ENCODE measurements at regions not wholly inside any gene's neighbourhood (a gene's known extent, or its start where the extent isn't known, plus 50 kb on each side); places are given as distances from the start of the nearest gene placed in this dataset.

DNA sequence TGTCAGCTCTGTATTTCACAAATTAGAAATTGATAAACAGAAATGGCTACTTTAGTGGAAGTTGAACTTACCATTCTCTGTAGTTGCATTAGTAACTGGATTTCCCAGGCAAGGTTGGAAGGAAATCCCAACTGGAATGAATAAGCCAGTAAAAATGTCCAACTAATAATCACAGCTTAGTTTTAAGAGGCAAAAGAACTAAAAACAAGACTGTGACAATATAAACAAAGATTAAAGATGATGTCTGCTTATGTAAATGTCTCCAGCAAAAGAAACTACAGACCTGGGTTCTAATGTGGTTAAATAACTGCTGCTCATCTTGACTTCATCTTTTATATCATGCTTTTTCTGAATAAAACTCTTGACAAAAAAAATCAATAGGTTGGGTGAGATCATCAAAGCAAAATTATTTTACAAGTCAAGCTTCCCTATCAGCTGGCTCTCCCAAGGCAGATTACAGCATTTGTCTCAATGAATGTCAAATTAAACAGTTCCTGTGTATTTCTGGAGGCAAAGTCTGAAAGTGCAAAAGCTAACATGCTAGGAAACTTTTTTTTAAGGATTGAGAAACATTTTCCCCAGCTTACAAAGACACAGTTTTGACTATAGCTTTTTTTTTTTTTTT, 62.3 kb upstream of the HMHB1 start:
- intact Hi-C loops (cut with DNase I) = no loop called here
- Histone ChIP-seq H3K27ac (no peak overlapping the region), H3K27me3 (no peaks in the 10 kb centered on the region), H3K9me3 (no peaks in the 10 kb centered on the region), H3K36me3 (replicated peaks in 1 of 2; ENCODE audit: insufficient read depth in 1 of 2, low read depth in 2 of 2) (no peaks in the 10 kb centered on the region), H3K4me1 (no peaks in the 10 kb centered on the region), H3K4me3 (no peak overlapping the region)
- ATAC-seq (peak; percentile 48), DNase-seq (no peak)
- TF ChIP-seq POLR2A (IDR thresholded peaks at IDR 0.05) (no peak), CTCF (IDR thresholded peaks at IDR 0.05) (no peak)

GRCh38 chr5:143748516-143748915, 63.4 kb upstream of the HMHB1 start:
- Histone ChIP-seq H3K4me1 (peaks cover 7% of the 10 kb centered on the region), H3K27ac (no peak overlapping the region), H3K9me3 (no peaks in the 10 kb centered on the region), H3K4me3 (no peak overlapping the region), H3K36me3 (replicated peaks in 1 of 2; ENCODE audit: insufficient read depth in 1 of 2, low read depth in 2 of 2) (no peaks in the 10 kb centered on the region), H3K27me3 (no peaks in the 10 kb centered on the region)
- no peak for DNase-seq
- ATAC-seq = no peak
- intact Hi-C loops (cut with DNase I) = no loop called here
- 77 to 79% methylated on average over 1 of the region's 1 CpG for WGBS, 2 donors
- TF ChIP-seq POLR2A (IDR thresholded peaks at IDR 0.05) = no peak
- TF ChIP-seq CTCF (IDR thresholded peaks at IDR 0.05) = no peak

DNA sequence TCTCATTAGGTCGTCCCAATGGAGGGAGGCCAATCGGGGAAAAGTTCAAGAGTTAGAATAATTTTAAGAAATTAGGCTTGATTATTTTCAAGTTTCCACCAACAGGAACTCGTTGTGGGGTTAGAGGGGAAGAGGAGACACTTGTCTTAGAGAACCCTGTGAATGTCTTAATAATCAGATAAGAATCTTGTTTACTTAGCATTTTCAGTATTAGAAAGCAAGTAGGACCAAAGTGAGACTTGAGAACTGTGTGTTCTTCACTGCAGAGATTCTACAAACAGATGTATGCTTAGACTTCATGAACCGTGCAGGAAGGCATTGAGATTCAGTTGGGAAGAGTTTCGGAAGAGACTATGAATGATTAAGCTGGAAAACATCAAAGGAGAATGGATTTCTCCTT, 69.0 kb upstream of the HMHB1 start:
- no peaks in the 10 kb centered on the region for H3K9me3 ChIP-seq
- H3K4me1 ChIP-seq = peaks cover 9% of the 10 kb centered on the region
- DNase-seq = no peak
- no peak for ATAC-seq
- no peak overlapping the region for H3K27ac ChIP-seq
- 65 to 70% methylated on average over 5 of the region's 5 CpGs for whole genome bisulfite sequencing, 2 donors
- no peaks in the 10 kb centered on the region for H3K27me3 ChIP-seq
- H3K36me3 ChIP-seq (replicated peaks in 1 of 2; ENCODE audit: insufficient read depth in 1 of 2, low read depth in 2 of 2) = no peaks in the 10 kb centered on the region
- no peak overlapping the region for H3K4me3 ChIP-seq
- TF ChIP-seq CTCF (IDR thresholded peaks at IDR 0.05) (no peak), POLR2A (IDR thresholded peaks at IDR 0.05) (no peak)
- intact Hi-C loops (cut with DNase I) = no loop called here

DNA sequence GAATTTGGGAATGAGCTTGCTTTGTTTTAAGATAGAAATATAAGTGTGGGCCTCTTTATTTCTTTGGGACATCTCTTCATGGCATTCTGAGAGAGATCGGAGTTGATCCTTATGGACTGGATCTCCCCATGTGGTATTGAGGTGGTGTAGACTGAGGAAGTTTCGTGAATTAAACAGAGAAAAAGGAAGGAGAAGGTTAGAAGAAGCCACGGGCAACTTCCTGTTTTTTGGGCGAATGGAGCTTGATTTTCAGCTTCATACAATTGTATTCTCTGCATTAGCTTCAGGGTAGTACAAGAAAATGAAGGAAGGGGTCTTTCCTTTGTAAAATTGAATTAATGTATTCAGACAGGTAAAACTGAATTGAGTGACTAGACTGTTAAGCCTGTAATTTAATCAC, 70.5 kb upstream of the HMHB1 start:
- Histone ChIP-seq H3K27ac (no peak overlapping the region), H3K27me3 (no peaks in the 10 kb centered on the region), H3K9me3 (no peaks in the 10 kb centered on the region), H3K36me3 (replicated peaks in 1 of 2; ENCODE audit: insufficient read depth in 1 of 2, low read depth in 2 of 2) (no peaks in the 10 kb centered on the region), H3K4me3 (no peak overlapping the region), H3K4me1 (peaks cover 9% of the 10 kb centered on the region)
- intact Hi-C loops (cut with DNase I) = no loop called here
- WGBS, 2 donors = 47 to 65% methylated on average over 4 of the region's 4 CpGs
- ATAC-seq (no peak), DNase-seq (no peak)
- TF ChIP-seq POLR2A (IDR thresholded peaks at IDR 0.05) = no peak
- TF ChIP-seq CTCF (IDR thresholded peaks at IDR 0.05) = no peak

DNA sequence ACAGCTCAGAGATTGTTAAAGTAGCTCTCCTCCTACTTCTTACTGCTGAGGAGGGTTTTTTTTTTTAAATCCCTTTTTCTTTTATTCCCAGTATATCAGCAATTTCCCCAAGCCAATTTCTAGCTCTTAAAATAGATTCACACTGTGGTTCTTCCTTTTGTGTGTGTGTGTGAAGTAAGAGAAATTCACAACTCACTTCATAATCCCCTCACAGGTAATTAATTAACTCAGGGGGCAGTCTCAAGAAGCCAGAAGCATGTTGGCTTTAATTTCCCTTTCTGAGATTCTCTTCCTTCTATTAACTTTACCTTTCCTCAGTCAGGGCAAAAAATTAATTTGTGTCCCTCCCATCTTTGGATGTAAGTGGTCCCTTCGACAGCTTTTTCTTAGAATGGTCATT, 71.0 kb upstream of the HMHB1 start:
- WGBS, 2 donors = 56 to 78% methylated on average over 1 of the region's 1 CpG

More for the DNA sequence above, 71.0 kb upstream of the HMHB1 start:
- Histone ChIP-seq H3K4me1 (peaks cover 9% of the 10 kb centered on the region), H3K4me3 (no peak overlapping the region), H3K27ac (no peak overlapping the region), H3K36me3 (replicated peaks in 1 of 2; ENCODE audit: insufficient read depth in 1 of 2, low read depth in 2 of 2) (no peaks in the 10 kb centered on the region), H3K27me3 (no peaks in the 10 kb centered on the region), H3K9me3 (no peaks in the 10 kb centered on the region)
- TF ChIP-seq POLR2A (IDR thresholded peaks at IDR 0.05) = no peak
- TF ChIP-seq CTCF (IDR thresholded peaks at IDR 0.05) = no peak
- intact Hi-C loops (cut with DNase I) = no loop called here
- DNase-seq (no peak), ATAC-seq (no peak)

Data from body of pancreas (tissue), 4 donors.